ENCODE measurements at regions not wholly inside any gene's neighbourhood (a gene's known extent, or its start where the extent isn't known, plus 50 kb on each side); places are given as distances from the start of the nearest gene placed in this dataset.

DNA sequence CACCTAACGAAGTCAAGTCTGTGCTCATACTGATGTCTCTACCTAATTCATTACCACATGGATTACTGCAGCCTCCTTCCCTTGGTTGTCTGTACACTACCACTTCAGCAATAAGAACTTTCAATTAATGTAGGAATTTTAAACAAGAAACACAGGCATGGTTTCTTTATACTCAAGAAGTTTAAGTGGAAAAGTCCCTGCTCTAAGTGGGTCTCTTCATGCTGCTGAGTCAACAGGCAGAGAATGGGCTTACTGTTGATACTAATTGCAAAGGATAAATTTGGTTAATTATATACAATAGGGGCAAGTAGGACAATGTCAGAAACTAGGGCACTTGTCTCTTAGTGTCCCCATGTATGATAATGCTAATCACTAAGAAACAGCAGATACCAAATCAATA lies 392.6 kb downstream of the DSEL start:
- Mint-ChIP-seq H3K9me3 (peaks cover 11% of the 10 kb centered on the region), H3K27ac (no peak overlapping the region), H3K4me1 (no peaks in the 10 kb centered on the region), H3K36me3 (ENCODE audit: low read depth) (no peaks in the 10 kb centered on the region), H3K4me3 (no peak overlapping the region), H3K27me3 (ENCODE audit: insufficient read depth) (no peaks in the 10 kb centered on the region)
- no peak overlapping the region for H3K27ac ChIP-seq (ENCODE audit: low read depth, low read length)
- no peak for DNase-seq
- no peak overlapping the region for H3K4me3 ChIP-seq (ENCODE audit: low read length)
- no peak overlapping the region for H3K9ac ChIP-seq (ENCODE audit: extremely low read depth, low read length, poor library complexity, severe bottlenecking)
- TF ChIP-seq, protein P1, sequence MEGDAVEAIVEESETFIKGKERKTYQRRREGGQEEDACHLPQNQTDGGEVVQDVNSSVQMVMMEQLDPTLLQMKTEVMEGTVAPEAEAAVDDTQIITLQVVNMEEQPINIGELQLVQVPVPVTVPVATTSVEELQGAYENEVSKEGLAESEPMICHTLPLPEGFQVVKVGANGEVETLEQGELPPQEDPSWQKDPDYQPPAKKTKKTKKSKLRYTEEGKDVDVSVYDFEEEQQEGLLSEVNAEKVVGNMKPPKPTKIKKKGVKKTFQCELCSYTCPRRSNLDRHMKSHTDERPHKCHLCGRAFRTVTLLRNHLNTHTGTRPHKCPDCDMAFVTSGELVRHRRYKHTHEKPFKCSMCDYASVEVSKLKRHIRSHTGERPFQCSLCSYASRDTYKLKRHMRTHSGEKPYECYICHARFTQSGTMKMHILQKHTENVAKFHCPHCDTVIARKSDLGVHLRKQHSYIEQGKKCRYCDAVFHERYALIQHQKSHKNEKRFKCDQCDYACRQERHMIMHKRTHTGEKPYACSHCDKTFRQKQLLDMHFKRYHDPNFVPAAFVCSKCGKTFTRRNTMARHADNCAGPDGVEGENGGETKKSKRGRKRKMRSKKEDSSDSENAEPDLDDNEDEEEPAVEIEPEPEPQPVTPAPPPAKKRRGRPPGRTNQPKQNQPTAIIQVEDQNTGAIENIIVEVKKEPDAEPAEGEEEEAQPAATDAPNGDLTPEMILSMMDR (conservative IDR thresholded peaks at IDR 0.05) = no peak
- H3K27me3 ChIP-seq (ENCODE audit: control insufficient read depth, insufficient read depth, low read length, poor library complexity, severe bottlenecking) = no peaks in the 10 kb centered on the region
- H3K4me1 ChIP-seq (ENCODE audit: control insufficient read depth, insufficient read depth, low read length) = peaks cover 6% of the 10 kb centered on the region
- 96 to 100% methylated on average over 1 of the region's 1 CpG for WGBS, 2 experiments (ENCODE audit: insufficient coverage in 1 of 2, insufficient read length in 1 of 2)
- no peaks in the 10 kb centered on the region for H3K9me3 ChIP-seq (ENCODE audit: control insufficient read depth, low read length)
- H3K36me3 ChIP-seq (ENCODE audit: control insufficient read depth, insufficient read depth, low read length) = no peaks in the 10 kb centered on the region

DNA sequence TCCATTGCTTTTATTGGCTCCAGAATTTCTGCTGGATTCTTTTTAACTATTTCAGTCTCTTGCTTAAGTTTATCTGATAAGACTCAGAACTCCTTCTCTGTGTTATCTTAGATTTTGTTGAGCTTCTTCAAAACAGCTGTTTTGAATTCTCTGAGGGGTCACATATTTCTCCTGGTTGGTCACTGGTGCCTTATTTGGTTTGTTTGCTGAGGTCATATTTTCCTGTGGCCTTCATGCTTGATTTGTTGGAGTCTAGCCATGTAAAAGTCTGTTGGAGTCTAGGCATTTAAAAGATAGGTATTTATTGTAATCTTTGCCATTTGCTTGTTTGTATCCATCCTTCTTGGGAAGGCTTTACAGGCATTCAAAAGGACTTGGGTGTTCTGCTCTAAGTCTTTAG lies 398.7 kb downstream of the DSEL start:
- no peaks in the 10 kb centered on the region for H3K4me1 Mint-ChIP-seq
- H3K27me3 ChIP-seq (ENCODE audit: control insufficient read depth, insufficient read depth, low read length, poor library complexity, severe bottlenecking) = no peaks in the 10 kb centered on the region
- no peaks in the 10 kb centered on the region for H3K27me3 Mint-ChIP-seq (ENCODE audit: insufficient read depth)
- H3K9me3 Mint-ChIP-seq = no peaks in the 10 kb centered on the region
- H3K36me3 Mint-ChIP-seq (ENCODE audit: low read depth) = no peaks in the 10 kb centered on the region
- no peak overlapping the region for H3K4me3 ChIP-seq (ENCODE audit: low read length)
- no peak overlapping the region for H3K27ac ChIP-seq (ENCODE audit: low read depth, low read length)
- no peak overlapping the region for H3K9ac ChIP-seq (ENCODE audit: extremely low read depth, low read length, poor library complexity, severe bottlenecking)
- no peak overlapping the region for H3K4me3 Mint-ChIP-seq
- DNase-seq = no peak
- TF ChIP-seq, protein P1 (conservative IDR thresholded peaks at IDR 0.05) = no peak
- H3K27ac Mint-ChIP-seq = no peak overlapping the region
- no peaks in the 10 kb centered on the region for H3K9me3 ChIP-seq (ENCODE audit: control insufficient read depth, low read length)
- H3K4me1 ChIP-seq (ENCODE audit: control insufficient read depth, insufficient read depth, low read length) = peaks cover 9% of the 10 kb centered on the region
- H3K36me3 ChIP-seq (ENCODE audit: control insufficient read depth, insufficient read depth, low read length) = no peaks in the 10 kb centered on the region

DNA sequence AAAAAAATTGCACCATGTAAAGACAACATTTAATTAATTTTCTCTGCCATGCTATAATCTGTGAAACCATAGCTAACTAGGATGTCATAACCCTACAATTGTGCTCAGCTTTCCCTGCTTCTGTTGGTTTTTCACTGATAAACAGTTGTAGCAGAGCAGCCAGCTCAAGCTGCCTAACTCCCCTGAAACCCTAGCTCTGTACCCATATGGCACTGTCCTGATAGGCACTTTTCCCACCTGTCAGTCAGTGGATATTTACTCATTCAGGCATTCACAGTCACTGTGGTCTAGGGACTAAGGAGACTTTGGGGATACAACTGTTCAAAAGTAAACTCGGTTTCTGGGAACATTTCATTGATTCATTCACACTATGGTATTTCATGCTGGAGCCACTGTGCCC lies 407.0 kb downstream of the DSEL start:
- Mint-ChIP-seq H3K9me3 (no peaks in the 10 kb centered on the region), H3K27ac (no peak overlapping the region), H3K36me3 (ENCODE audit: low read depth) (no peaks in the 10 kb centered on the region), H3K27me3 (ENCODE audit: insufficient read depth) (no peaks in the 10 kb centered on the region), H3K4me1 (peaks cover 2% of the 10 kb centered on the region), H3K4me3 (no peak overlapping the region)
- Histone ChIP-seq H3K36me3 (ENCODE audit: control insufficient read depth, insufficient read depth, low read length) (no peaks in the 10 kb centered on the region), H3K4me1 (ENCODE audit: control insufficient read depth, insufficient read depth, low read length) (no peaks in the 10 kb centered on the region), H3K9ac (ENCODE audit: extremely low read depth, low read length, poor library complexity, severe bottlenecking) (no peak overlapping the region), H3K27ac (ENCODE audit: low read depth, low read length) (no peak overlapping the region), H3K4me3 (ENCODE audit: low read length) (no peak overlapping the region), H3K27me3 (ENCODE audit: control insufficient read depth, insufficient read depth, low read length, poor library complexity, severe bottlenecking) (no peaks in the 10 kb centered on the region), H3K9me3 (ENCODE audit: control insufficient read depth, low read length) (no peaks in the 10 kb centered on the region)
- DNase-seq = no peak
- WGBS, 2 experiments (ENCODE audit: insufficient coverage in 1 of 2, insufficient read length in 1 of 2) = 81 to 100% methylated on average over 1 of the region's 1 CpG
- TF ChIP-seq, protein P1 (conservative IDR thresholded peaks at IDR 0.05) = no peak

All from endodermal cell (in vitro differentiated cells).